ENCODE measurements at regions not wholly inside any gene's neighbourhood (a gene's known extent, or its start where the extent isn't known, plus 50 kb on each side); places are given as distances from the start of the nearest gene placed in this dataset.
A peak's percentile ranks its signal among the peaks of the same experiment; 100 is the strongest.

DNA sequence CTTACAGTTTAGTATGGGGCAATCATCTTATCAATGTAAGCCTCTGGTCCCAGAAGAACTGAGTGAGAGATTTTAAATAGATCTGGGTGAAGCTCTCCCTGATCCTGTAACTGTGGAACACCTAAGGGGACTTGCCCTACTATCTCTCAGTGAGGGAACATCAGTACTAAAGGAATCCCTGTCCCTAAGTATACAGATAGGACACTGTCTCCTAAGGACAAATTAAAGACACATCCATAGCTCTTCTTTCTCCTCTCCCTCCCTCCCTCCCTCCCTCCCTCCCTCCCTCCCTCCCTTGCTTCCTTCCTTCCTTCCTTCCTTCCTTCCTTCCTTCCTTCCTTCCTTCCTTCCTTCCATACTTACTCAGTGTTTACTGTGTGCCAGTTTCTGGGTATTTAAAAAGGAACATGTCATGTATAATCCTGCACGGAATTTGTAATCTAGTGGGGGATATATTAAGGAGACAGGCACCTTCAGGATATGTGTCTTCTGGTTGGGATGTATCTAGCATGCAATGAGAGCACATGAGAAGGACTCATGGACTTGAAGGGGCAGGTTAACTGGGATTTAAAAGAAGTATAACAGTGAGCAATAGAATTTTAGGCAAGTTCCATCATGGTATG is 222.2 kb upstream of the ATP5MC3 start:
- DNase-seq = no peak

GRCh38 chr2:175402571-175402970 is 221.1 kb upstream of the ATP5MC3 start:
- peak; percentile 17 for DNase-seq

- DNase-seq = no peak
Measured at GRCh38 chr2:175401956-175402469, 220.5 kb upstream of the ATP5MC3 start.

DNA sequence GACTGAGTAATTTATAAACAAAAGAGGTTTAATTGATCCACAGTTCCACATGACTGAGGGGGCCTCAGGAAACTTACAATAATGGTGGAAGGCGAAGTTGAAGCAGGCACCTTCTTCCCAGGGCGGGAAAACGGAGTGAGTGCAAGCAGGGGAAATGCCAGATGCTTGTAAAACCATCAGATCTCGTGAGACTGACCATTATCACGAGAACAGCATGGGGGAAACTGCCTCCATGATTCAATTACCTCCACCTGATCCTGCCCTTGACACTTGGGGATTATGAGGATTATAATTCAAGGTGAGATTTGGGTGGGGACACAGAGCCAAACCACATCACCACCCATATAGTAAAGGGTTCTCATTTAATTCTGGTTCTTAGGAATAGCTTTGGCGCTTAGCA is 219.5 kb upstream of the ATP5MC3 start:
- DNase-seq = no peak

DNA sequence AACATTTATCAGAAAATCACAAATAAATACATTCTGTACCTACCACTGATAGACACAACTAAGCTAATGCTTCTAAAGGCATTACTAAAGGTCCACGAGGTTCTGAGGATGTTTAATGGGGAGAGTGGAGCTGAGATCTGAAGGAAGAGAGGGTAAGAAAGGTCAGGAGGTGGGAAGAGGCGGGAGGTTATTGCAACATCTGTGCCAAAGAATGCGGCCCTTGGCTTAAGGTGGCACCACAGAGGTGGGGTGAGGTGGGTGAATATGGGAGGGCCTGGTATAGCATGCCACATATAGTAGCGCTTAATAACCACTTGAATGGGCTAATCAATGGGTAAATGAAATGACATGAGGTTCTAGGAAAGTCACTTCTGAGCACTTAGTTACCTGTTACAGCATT is 217.8 kb upstream of the ATP5MC3 start:
- no peak for DNase-seq

DNA sequence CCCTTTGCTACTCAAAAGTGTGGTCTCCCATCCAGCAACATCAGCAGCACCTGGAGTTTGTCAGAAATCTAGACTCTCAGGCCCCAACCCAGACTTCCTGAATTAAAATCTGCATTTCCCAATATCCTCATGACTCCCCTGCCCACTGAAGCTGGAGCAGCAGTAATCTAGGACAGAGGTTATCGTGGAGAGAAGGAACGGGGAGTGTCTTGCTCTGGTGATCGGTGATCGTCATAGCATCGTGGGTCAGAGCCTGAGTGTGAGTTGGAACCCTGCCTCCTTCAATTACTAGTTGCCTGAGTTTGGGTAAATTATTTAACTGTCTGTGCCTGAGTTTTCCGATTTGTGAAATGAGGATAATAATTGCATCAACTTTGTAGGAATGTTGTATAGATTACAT is 217.3 kb upstream of the ATP5MC3 start:
- no peak for DNase-seq

GRCh38 chr2:175396696-175397095 is 215.2 kb upstream of the ATP5MC3 start:
- DNase-seq = no peak

DNA sequence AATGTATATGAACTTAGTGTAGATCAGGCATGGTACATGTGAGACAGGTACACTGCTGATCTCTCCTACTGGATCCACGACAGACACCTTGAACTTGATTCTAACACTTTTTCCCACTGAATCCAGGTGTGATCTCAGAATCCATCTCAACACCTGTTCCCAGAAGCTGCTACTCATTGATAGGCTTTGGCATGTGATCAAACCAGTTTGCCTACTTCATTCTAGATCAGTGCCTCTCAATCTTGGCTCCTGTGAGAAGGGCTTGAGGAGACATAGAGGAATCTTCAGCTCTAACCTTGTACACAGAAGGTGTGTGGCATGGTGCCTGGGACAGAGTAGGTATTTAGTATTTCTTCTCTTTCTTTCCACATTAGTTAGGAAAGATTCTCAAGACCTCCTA is 212.3 kb upstream of the ATP5MC3 start:
- DNase-seq = no peak

DNA sequence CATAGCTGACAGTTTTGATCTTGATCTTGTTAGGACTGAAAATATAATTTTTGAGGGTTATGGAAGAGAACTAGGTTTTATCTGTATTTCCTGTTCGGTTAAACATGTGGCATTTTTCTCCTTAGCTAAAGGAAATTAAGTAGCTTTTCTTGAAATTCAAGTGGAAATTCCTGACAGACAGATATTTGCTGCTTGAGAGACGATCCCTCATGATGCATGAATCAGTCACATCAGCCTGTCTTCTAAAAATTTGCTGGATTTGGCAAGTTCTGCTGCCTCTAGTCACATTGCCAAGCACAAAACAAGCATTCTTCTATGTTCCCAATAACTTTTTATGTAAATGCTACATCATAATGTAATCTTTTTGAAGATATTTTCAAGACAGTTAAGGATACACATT is 201.8 kb upstream of the ATP5MC3 start:
- DNase-seq = no peak

DNA sequence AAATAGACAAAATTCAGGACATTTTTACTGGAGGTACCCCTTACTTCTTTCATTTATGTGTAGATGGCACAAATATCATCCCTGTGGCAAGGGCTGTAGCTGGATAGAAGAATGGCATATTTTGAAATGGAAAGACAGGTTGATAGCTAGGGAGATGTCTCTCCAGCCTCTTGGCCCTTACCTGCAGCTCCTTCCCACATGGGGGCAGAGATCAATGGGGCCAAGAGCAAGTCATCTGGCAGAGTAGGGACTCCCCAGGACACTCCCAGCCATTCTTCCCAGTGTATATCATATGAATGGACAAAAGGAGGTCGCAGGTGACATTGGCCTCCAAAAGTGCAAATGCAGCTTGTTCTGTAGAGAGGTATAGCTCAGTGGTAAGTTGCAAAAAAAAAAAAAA is 192.2 kb upstream of the ATP5MC3 start:
- no peak for DNase-seq

GRCh38 chr2:175372704-175373701 is 191.5 kb upstream of the ATP5MC3 start:
- no peak for DNase-seq

DNA sequence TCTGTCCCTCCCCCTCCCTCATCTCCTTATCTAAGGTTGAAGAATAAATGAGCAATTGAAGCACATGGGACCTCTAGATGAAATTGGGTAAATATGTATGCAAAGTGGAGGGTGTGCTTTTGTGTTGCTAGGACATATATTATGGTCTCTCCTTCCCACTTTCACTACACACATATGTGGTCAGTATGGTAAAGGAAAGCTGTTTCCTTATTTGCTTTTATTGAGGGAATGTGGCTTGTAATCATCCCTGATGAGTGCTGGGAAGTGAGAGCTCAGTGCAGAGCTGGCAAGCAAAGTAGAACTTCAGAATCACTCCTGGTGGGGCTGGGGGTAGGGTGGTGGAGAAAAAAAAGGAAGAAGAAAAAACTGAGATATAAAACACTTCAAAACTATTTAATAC is 189.9 kb upstream of the ATP5MC3 start:
- no peak for DNase-seq

DNA sequence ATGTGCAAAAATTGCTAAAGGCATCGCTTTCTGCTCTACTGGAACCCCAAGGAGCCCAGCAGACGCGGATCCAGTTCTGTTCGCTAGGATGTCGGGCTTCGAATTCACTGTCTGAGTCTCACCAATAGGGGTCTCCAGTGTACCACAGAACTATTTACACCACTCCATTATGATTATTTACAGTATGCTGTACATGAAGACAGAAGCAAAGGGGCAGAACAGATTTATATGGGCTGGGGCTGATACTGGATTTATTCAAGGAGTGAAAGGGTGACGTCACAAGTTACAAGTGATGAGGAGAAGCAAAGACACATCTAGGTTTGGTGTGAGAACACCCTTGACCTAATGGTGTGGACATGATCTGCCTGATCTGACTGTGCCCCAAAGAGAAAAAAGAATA is 185.3 kb upstream of the ATP5MC3 start:
- DNase-seq = peak; percentile 80

DNA sequence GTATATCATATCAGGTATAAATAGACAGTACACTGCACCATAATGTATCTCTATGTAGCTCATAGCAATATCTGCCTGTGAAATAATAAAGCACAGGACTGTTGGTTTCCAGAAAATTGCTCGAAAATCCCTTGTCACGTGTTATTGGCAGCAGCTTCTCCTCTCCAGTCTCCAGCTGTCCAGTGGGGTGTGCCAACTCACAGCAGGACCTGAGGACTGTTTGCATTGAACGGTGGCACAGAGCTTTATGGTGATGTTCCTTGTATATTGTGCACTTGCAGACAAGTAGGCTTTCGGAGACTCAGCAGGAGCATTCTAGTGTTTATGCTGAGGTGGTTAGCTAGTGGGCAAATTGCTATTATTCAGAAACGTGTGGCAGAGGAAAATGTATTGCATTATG is 182.2 kb upstream of the ATP5MC3 start:
- DNase-seq = no peak

DNA sequence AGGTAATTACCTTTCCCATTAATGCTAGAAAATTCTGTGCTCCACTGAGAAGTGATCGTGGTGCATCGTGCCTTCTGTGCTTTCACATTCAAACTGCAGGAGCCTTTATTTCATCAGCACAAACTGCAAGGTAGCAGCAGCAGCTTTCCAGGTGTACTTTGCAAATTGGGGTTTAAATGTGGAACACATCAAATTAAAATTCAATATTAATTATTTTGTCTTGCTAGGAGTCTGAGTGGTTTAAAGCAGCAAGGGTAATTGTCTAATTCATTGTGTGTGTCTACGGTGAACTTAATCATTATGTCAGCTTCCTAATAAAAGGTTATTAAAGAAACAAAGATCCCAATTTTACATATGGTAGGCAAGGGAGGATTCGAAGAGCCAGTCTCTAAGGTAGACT is 180.8 kb upstream of the ATP5MC3 start:
- no peak for DNase-seq

DNA sequence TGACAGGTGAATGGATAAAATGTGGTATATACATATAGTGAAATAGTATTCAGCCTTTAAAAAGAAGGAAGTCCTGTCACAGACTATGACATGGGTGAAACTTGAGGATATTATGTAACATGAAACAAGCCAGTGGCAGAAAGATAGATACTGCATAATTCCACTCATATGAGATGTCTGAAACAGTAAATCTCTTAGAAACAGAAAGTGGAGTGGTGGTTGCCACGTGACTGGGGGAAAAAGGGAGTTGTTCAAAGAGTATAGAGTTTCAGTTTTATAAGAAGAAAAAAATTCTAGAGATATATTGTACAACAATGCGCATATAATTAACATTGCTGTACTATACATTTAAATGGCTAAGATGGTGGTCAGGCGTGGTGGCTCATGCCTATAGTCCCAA is 178.2 kb upstream of the ATP5MC3 start:
- DNase-seq = no peak

GRCh38 chr2:175356901-175357300 is 175.4 kb upstream of the ATP5MC3 start:
- no peak for DNase-seq

DNA sequence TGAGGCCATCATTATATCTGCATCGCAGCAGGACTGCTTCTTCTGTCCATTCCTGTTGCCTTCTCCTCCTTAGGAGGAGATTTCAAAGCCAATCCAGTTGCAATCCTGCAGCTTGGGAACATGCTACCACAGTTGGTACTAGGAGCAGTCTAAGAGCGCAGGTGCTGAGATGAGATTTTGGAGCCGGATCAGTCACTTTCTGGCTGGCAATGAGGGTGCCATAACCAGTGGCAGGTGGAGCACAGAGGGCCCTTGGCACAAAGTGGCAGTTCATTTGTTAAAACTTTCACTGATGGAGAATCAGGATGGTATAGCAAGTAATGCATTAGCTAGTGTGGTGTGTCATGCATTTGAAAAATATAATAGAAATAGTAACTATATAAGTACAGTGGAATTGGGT is 173.7 kb upstream of the ATP5MC3 start:
- no peak for DNase-seq

DNA sequence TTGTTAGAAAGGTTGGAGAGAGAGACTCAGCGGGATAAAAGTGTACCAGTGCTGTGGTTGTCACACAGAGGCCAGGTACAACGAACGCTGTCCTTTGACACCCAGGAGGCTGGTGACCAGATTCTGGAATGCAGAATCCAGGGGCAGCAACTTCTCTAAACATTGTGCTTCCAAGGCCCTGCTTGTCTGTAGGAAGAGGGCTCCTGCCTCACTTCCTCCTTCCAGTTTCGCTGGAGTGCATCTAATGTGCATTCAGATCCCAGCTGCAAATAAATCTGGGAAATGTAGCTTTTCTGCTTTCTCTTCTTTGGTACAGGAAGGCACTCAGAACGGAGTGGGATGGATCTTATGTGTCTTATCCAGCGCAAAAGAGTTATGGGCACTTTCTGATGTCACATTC is 171.8 kb upstream of the ATP5MC3 start:
- no peak for DNase-seq

GRCh38 chr2:175351512-175351911 is 170.0 kb upstream of the ATP5MC3 start:
- DNase-seq = no peak

- no peak for DNase-seq
Measured at GRCh38 chr2:175350105-175350504, 168.6 kb upstream of the ATP5MC3 start.

- DNase-seq = no peak
Measured at GRCh38 chr2:175342085-175342484, 160.6 kb upstream of the ATP5MC3 start.

- DNase-seq = no peak
Measured at GRCh38 chr2:175330195-175330594, 148.7 kb upstream of the ATP5MC3 start.

- no peak for DNase-seq
Measured at GRCh38 chr2:175326801-175327200, 145.3 kb upstream of the ATP5MC3 start.
